Activated B cell treated with CpG ODN at 0.5 μM for 24 hours (primary cell): ENCODE measurements at regions not wholly inside any gene's neighbourhood (a gene's known extent, or its start where the extent isn't known, plus 50 kb on each side); places are given as distances from the start of the nearest gene placed in this dataset.

Experiments
- ATAC-seq: fragments of 200-7000 bp; cut with Tn5 transposase; one replicate; pipeline ENCODE4 v1.10.0; 2021; ENCODE audit warnings: low read depth, mild to moderate bottlenecking, moderate library complexity
- CTCF ChIA-PET: fragments of 350-600 bp; sonication (Branson Sonifier 250); formaldehyde crosslinking; loops from one replicate; lab custom pipeline; 2021; ENCODE audit warnings: antibody characterized with exemption; lab: Charles Lee
- POLR2A ChIA-PET: fragments of 350-600 bp; sonication (Branson Sonifier 250); formaldehyde crosslinking; loops from one replicate; lab custom pipeline; 2021; ENCODE audit warnings: antibody characterized with exemption; lab: Charles Lee
- DNase-seq: peaks from one replicate; pipeline ENCODE4 v3.0.0; 2022
- H3K27ac Mint-ChIP-seq: one replicate; pipeline ENCODE4 v1.8.0; 2020; ENCODE audit warnings: mixed read lengths
- H3K27me3 Mint-ChIP-seq: one replicate; pipeline ENCODE4 v1.8.0; 2021; ENCODE audit warnings: mixed read lengths
- H3K36me3 Mint-ChIP-seq: one replicate; pipeline ENCODE4 v1.8.0; 2021; ENCODE audit warnings: low read depth, mixed read lengths
- H3K4me1 Mint-ChIP-seq: one replicate; pipeline ENCODE4 v1.8.0; 2021; ENCODE audit warnings: mixed read lengths
- H3K4me3 Mint-ChIP-seq: one replicate; pipeline ENCODE4 v1.8.0; 2020; ENCODE audit warnings: mild to moderate bottlenecking, mixed read lengths
- H3K9me3 Mint-ChIP-seq: one replicate; pipeline ENCODE4 v1.8.0; 2020; ENCODE audit warnings: mixed read lengths
- intact Hi-C: fragments of 100-400 bp; cut with micrococcal nuclease; formaldehyde crosslinking; loops from one replicate; pipeline ENCODE4 v1.15.1; 2024
- TF ChIP-seq, protein P1 (sequence below): fragments of 200-600 bp; IDR thresholded peaks from one replicate; pipeline ENCODE4 v1.8.0; 2022; ENCODE audit warnings: antibody characterized with exemption, mild to moderate bottlenecking

DNA sequence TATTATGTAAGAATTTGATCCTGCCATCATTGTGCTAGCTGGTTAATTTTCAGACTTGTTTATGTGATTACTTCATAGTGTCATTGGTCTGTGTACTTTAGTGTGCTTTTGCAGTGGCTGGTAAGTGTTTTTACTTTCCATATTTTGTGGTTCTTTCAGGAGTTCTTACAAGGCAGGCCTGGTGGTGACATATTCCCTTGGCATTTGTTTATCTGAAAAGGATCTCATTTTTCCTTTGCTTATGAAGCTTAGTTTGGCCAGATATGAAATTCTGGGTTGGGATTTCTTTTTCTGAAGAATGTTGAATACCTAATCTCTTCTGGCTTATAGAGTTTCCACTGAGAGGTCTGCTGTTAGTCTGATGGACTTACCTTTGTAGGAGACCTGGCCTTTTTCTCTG is 72.8 kb upstream of the MC4R start:
- Mint-ChIP-seq H3K36me3 (no peaks in the 10 kb centered on the region), H3K4me3 (no peak overlapping the region), H3K27me3 (no peaks in the 10 kb centered on the region), H3K9me3 (peaks cover 2% of the 10 kb centered on the region), H3K27ac (no peak overlapping the region), H3K4me1 (no peaks in the 10 kb centered on the region)
- ChIA-PET CTCF (no interaction called here), POLR2A (no interaction called here)
- intact Hi-C loops: no loop called here
- no peak for ATAC-seq
- no peak for DNase-seq
- TF ChIP-seq, protein P1, sequence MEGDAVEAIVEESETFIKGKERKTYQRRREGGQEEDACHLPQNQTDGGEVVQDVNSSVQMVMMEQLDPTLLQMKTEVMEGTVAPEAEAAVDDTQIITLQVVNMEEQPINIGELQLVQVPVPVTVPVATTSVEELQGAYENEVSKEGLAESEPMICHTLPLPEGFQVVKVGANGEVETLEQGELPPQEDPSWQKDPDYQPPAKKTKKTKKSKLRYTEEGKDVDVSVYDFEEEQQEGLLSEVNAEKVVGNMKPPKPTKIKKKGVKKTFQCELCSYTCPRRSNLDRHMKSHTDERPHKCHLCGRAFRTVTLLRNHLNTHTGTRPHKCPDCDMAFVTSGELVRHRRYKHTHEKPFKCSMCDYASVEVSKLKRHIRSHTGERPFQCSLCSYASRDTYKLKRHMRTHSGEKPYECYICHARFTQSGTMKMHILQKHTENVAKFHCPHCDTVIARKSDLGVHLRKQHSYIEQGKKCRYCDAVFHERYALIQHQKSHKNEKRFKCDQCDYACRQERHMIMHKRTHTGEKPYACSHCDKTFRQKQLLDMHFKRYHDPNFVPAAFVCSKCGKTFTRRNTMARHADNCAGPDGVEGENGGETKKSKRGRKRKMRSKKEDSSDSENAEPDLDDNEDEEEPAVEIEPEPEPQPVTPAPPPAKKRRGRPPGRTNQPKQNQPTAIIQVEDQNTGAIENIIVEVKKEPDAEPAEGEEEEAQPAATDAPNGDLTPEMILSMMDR: no peak

DNA sequence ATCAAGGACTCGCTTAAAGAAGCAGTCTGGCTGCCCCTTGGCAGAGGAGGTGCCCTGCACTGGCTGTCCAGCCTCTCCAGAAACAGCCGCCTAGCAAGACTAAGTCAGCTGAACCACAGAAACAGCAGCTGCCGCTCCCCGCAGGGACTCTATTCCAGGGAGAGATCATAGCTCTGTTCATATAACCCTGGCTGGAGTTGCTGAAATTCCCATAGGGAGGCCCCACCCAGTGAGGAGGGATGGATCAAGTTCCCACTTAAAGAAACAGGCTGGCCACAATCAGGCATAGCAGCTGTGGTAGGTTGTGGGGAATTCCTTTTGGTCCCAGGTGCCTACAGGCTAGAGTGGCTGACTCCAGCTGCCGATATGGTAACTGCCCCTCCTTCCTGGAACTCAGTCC is 74.2 kb upstream of the MC4R start:
- Mint-ChIP-seq H3K9me3 (peaks cover 2% of the 10 kb centered on the region), H3K36me3 (no peaks in the 10 kb centered on the region), H3K27me3 (no peaks in the 10 kb centered on the region), H3K4me3 (no peak overlapping the region), H3K27ac (no peak overlapping the region), H3K4me1 (no peaks in the 10 kb centered on the region)
- intact Hi-C loops: no loop called here
- CTCF ChIA-PET: no interaction called here
- TF ChIP-seq, protein P1: no peak
- POLR2A ChIA-PET: no interaction called here
- ATAC-seq (no peak), DNase-seq (no peak)

DNA sequence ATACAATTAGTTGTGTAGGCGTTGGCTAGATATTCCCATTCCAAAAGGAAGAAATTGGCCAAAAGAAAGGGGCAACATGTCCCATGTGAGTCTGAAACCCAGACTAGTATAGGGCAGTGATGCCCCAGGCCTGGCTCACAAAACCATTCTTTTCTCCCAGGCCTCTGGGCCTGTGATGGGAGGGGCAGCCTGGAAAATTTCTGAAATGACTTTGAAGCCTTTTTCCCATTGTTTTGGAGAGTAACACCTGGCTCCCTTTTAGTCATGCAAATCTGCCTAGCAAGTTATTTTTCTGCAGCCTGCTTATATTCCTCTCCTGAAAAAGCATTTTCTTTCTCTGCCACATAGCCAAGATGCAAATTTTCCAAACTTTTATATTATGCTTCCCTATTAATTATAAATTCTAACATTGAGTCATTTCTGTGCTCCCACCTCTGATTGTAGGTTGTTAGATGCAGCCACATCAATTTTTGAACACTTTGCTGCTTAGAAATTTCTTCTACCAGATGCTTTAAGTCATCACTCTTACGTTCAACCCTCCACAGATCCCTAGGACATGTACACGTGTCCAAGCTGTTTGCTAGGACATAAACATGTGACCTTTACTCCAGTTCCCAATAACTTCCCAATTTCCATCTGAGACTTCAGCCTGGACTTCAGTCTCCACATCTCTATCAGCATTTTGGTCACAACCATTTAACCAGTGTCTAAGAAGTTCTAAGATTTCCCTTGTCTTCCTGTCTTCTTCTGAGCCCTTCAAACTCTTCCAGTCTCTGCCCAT is 76.1 kb upstream of the MC4R start:
- intact Hi-C loops: no loop called here
- no peaks in the 10 kb centered on the region for H3K36me3 Mint-ChIP-seq

GRCh38 chr18:60452421-60452820 is 79.8 kb upstream of the MC4R start:
- Mint-ChIP-seq H3K4me1 (no peaks in the 10 kb centered on the region), H3K27ac (no peak overlapping the region), H3K9me3 (peaks cover 11% of the 10 kb centered on the region), H3K4me3 (no peak overlapping the region), H3K27me3 (no peaks in the 10 kb centered on the region), H3K36me3 (no peaks in the 10 kb centered on the region)
- intact Hi-C loops: no loop called here
- TF ChIP-seq, protein P1: no peak
- no peak for DNase-seq
- ATAC-seq: no peak
- CTCF ChIA-PET: no interaction called here
- POLR2A ChIA-PET: no interaction called here

More for the DNA sequence above, 76.1 kb upstream of the MC4R start:
- no peak overlapping the region for H3K27ac Mint-ChIP-seq
- CTCF ChIA-PET: no interaction called here
- ATAC-seq (no peak), DNase-seq (no peak)
- H3K4me1 Mint-ChIP-seq: no peaks in the 10 kb centered on the region
- H3K9me3 Mint-ChIP-seq: peaks cover 2% of the 10 kb centered on the region
- no peak overlapping the region for H3K4me3 Mint-ChIP-seq
- POLR2A ChIA-PET: no interaction called here
- TF ChIP-seq, protein P1: no peak
- H3K27me3 Mint-ChIP-seq: no peaks in the 10 kb centered on the region

GRCh38 chr18:60466677-60467076 is 94.1 kb upstream of the MC4R start:
- no peak for ATAC-seq

More at GRCh38 chr18:60466677-60467076, 94.1 kb upstream of the MC4R start:
- Mint-ChIP-seq H3K9me3 (no peaks in the 10 kb centered on the region), H3K4me1 (no peaks in the 10 kb centered on the region), H3K36me3 (no peaks in the 10 kb centered on the region), H3K4me3 (no peak overlapping the region), H3K27me3 (no peaks in the 10 kb centered on the region), H3K27ac (no peak overlapping the region)
- TF ChIP-seq, protein P1: no peak
- POLR2A ChIA-PET: no interaction called here
- DNase-seq: no peak
- intact Hi-C loops: no loop called here
- CTCF ChIA-PET: no interaction called here
